ENCODE measurements at regions not wholly inside any gene's neighbourhood (a gene's known extent, or its start where the extent isn't known, plus 50 kb on each side); places are given as distances from the start of the nearest gene placed in this dataset.
"Not testable (repeated sequence)": the region's sequence is repeated elsewhere in the genome, so short reads cannot be mapped to it uniquely, and the experiment has no call there.

GRCh38 chr3:145357453-145357852 lies 803.5 kb downstream of the PLOD2 start:
- no peak for DNase-seq

- DNase-seq = no peak
Measured at GRCh38 chr3:145359040-145359439, 801.9 kb downstream of the PLOD2 start.

- DNase-seq = no peak
Measured at GRCh38 chr3:145368748-145369147, 792.2 kb downstream of the PLOD2 start.

- DNase-seq = no peak
Measured at GRCh38 chr3:145370870-145371269, 790.1 kb downstream of the PLOD2 start.

DNA sequence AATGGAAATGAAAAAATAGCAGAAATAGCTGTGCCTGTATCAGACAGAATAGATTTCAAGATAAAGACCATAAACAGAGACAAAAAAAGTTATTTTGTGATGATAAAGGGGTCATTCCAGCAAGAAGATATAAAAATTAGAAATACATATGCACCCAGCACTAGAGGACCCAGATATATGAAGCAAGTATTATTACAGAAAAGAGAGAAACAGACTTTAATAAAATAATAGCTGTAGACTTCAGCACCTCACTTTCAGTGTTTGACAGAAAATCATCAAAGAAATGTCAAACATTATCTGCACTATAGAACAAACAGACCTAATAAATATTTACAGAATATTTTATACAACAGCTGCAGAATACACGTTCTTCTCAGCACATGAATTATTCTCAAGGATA lies 783.7 kb downstream of the PLOD2 start:
- DNase-seq = no peak

GRCh38 chr3:145383416-145383815 lies 777.6 kb downstream of the PLOD2 start:
- DNase-seq = no peak

- DNase-seq = no peak
Measured at GRCh38 chr3:145384307-145384706, 776.7 kb downstream of the PLOD2 start.

- no peak for DNase-seq
Measured at GRCh38 chr3:145387211-145387610, 773.8 kb downstream of the PLOD2 start.

- DNase-seq = no peak
Measured at GRCh38 chr3:145395421-145395820, 765.6 kb downstream of the PLOD2 start.

- DNase-seq = no peak
Measured at GRCh38 chr3:145411605-145412004, 749.4 kb downstream of the PLOD2 start.

DNA sequence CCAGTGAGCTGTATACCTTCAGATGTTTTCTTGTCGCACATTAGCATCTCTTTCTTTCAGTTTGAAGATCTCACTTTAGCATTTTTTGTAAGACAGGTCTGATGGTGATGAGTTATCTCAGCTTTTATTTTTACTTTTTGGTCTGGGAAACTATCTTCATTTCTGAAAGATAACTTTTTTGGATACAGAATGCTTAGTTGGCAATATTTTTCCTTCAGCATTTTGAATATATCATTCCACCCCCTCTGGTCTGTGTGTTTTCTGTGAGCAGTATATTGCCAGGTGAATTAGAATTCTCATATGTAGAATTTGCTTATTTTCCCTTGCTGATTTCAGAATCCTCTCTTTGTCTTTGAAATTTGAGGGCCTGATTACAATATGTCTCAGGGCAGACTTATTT lies 743.3 kb downstream of the PLOD2 start:
- no peak for DNase-seq

DNA sequence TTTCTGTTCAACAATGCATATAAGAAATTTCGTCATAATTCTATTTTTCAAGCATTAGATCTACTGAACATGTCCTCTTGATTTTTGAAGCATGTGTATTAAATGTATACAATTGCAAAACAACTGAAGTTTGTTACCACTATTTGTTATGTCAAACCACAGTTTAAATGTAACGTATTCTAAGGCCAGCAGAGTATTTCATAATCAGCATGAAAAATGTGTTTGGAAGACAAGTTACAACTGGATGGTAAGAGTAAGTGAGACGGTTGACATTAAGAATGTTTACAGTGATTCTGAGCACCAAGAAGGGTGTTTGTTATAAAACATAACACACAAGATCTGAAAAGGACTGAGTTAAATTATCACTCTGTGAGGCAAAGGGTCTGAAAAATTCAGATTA lies 738.4 kb downstream of the PLOD2 start:
- DNase-seq = no peak

DNA sequence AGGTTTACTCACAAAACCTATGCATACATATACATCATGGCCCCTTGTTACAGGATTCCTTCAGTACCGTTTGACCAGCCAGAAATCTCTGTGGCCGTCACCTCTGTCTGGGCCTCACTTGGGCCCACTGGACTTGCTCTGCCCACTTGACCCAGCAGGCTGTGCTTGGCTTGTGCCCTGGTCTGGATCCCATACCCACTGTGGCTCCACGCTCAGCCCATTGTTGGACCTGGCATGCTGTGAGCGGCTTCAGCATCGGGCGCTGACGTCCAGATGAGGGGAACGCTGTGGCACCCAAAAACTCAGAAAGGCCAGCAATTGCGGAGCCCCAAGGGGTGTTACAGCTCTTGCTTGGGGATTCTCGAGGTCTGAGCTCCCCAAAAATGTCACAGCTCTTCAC lies 733.6 kb downstream of the PLOD2 start:
- DNase-seq = no peak

DNA sequence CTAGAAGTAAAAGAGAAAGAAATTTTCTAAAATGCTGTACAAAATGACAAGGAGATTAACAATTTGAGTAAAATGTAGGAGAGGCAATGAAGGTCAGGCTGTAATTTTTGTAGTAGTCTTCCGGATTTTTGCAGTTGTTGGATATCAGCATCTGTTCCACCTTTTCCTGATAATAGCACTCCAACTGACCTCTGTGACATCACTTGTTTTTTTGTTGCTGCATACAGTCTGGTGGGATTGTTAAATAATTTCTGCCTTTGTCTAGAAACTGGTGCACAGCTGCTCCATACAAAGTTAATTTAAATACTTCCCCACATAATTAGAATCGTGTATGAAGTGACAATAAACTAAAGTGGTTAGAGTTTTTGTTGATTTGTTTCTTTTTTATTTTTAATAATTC lies 731.4 kb downstream of the PLOD2 start:
- DNase-seq = no peak

DNA sequence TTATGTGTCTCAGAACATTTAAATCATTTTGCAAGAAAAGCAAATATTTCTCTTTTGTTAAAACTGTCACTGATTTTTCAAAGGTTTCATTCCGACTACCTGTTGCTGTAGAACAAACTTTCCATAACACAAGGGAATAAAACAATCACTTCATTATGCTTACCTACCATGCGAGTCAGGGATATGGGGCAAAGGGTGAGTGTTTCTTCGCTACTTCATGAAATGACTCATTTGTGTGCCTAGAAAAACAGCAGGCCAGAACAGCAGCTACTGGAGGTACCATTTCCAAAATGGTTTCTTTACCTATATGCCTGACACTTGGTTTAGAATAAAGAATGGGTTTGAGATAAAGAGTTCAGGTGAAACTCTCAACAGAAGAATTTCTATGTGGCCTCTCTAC lies 712.5 kb downstream of the PLOD2 start:
- DNase-seq = no peak

DNA sequence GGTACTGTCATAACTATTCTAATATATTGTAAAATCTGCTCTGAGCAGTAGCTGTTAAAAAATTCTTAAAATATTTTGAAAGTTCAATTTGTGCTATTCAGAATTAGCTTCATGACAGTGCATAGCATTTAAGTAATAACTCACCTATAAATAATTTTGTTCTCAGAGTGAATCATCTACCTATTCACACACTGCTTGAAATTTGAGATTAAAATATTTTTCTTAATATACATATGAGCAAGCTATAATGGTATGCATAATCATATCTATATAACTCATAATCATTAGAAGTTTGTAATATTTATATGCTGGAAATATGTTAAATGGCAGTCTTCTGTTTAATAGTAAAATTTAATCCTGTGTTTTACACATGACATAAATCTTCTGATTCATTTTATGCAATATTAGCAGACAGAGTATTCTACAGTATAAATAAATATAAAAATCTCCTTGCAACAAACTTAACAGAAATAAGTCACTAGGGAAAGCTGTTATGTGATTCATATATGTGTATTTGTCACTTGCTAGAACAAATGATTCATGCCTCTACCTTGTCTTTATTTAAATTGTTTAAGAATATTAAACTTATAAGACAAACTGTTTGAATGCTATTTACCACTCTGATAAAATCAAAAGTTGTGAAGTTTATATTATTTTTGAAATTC lies 710.8 kb downstream of the PLOD2 start:
- DNase-seq = no peak

DNA sequence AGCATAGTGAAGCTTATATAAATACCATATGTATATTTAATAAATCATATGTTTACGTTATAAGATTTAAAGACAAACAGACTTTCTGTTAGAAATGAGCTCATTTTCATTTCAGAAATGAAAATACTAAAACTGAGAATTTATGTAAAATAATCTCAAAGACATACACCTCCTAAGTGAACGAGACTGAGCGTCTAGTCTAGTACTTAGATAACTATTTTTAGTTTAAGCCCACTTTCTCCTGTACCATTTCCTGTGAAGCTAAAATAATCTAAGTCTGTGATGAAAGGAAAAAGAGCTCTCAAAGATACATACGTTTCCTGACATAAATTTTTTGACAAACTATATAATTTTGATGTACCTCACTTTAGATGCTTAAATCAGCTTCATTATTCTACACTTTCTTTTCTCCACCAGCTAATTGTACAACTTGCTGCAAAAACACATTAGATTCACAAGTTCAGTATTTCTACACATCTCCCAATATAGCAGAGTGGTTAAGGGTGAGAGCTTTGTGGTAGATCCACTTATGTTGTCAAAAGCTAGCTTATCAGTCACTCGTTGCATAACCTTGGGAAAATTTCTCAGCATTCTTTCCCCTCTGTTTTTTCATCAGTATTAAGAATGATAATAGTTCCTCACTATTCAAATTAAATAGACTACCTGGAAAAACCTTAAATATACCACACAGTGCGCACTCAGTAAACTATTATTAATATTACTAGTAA lies 703.0 kb downstream of the PLOD2 start:
- no peak for DNase-seq

GRCh38 chr3:145459681-145460080 lies 701.3 kb downstream of the PLOD2 start:
- not testable (repeated sequence) for DNase-seq

GRCh38 chr3:145471976-145472375 lies 689.0 kb downstream of the PLOD2 start:
- no peak for DNase-seq

DNA sequence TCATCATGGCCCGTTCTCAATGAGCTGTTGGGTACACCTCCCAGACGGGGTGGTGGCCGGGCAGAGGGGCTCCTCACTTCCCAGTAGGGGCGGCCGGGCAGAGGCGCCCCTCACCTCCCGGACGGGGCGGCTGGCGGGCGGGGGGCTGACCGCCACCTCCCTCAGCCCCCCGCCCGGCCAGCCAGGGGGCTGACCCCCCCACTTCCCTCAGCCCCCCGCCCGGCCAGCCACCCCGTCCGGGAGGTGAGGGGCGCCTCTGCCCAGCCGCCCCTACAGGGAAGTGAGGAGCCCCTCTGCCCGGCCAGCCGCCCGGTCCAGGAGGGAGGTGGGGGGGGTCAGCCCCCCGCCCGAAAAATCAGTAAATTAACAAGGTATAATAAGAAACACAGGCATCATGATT lies 678.2 kb downstream of the PLOD2 start:
- DNase-seq = not testable (repeated sequence)

GRCh38 chr3:145483992-145484391 lies 677.0 kb downstream of the PLOD2 start:
- no peak for DNase-seq

DNA sequence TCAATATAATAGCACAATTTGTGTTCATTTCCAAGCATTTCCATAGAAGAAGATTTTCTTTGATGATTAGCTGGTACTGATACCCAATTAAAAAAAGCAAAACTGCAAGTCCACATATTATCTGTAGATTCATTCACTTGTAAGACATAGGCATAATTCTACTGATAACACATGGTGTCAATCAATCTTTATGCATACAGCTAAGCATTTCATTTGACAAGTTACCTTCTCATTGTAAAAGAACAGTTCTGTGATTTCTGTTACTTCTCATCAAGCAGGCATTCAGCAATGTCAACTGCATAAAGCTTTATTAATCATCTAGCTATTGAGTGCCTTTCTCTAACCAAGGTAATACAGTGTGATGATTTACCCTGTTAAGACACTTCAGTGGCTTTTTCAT lies 672.0 kb downstream of the PLOD2 start:
- no peak for DNase-seq

GRCh38 chr3:145490088-145491048 lies 670.6 kb downstream of the PLOD2 start:
- no peak for DNase-seq

DNA sequence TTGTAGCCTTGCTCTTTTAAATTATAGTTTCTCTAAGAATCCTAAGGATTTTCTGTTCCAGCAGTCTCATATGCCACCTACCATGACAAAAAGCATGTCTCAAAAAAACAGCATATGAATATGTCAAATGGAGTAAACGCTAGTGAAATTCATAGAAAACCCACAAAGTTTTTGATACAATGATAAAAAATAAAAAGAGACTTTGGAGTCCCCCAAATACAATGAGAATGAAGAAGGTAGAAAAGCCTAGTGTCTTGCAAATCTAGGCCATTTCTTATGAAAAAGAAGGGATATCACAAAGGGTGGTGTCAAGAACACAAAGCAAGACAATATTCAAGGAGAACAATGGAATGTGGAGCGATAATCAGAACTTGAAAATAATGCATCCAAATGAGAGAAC lies 668.5 kb downstream of the PLOD2 start:
- no peak for DNase-seq
